GM19438 (cell line): ENCODE measurements at regions not wholly inside any gene's neighbourhood (a gene's known extent, or its start where the extent isn't known, plus 50 kb on each side); places are given as distances from the start of the nearest gene placed in this dataset.

Experiments
- ATAC-seq: cut with Tn5 transposase; IDR thresholded peaks from one replicate; pipeline ENCODE4 v1.9.1; 2021; ENCODE audit warnings: low read depth; ENCODE audit not compliant: unreplicated experiment

- no peak for ATAC-seq
Observed at GRCh38 chr5:35436400-35437057, 181.1 kb upstream of the SPEF2 start.

GRCh38 chr5:35430381-35431162 is 187.1 kb upstream of the SPEF2 start:
- ATAC-seq = no peak

GRCh38 chr5:35420200-35420599 is 189.9 kb upstream of the PRLR start:
- ATAC-seq = no peak

DNA sequence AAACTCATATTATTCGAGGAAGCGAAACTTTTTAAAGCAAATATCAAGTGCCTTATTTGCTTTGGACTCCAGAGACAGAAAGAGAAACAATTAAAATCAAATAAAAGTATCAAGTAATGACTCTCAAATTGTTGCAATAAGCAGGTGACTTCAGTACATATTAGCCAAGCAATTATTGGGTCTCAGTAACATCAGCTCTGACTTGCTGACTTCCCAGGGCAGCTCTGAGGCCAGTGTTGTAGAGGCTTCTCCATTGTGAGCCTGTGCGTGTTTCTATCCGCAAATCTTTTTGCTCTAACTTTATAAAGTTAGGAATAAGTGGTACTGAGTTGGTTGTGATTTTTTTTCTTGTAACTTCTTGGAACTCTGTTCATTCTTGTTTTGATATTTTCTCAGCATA is 186.8 kb upstream of the PRLR start:
- no peak for ATAC-seq

DNA sequence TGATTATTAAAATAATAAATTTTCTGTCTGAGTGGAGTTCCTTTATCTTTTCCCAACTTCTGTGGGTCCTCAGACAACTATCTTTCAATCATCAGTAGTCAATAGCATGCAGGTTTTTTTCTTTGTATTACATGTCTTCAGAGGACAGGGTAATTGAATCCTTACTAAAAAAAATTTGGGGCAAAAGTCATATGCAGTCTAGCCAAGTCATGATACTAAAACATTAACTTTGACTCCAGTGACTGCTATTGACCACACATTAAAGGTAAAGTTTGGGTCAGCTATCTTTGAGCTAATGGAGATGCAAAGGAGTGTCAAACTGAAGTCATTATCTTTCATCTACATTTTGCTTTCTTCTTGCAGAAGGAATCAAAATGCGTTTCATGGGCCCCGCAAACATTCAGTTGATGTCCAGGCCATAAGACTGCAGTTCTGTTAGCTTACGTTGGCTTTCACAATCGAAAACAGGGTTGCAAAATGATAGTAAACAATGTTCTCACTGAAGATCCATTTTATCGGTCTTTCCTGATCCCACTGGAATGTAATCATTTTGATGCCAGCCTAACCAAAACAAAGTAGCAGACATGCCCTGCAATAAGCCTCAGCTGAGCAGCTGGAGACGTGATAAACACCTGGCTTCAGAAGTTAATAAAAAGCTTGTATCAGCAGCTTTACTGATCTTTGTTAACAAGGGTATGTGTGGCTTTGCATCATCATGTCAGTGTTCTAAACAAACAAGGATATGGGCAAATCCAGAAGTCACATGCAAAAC is 186.1 kb upstream of the PRLR start:
- ATAC-seq = no peak

GRCh38 chr5:35415309-35415708 is 185.0 kb upstream of the PRLR start:
- ATAC-seq = no peak

- no peak for ATAC-seq
Observed at GRCh38 chr5:35409361-35409760, 179.1 kb upstream of the PRLR start.

DNA sequence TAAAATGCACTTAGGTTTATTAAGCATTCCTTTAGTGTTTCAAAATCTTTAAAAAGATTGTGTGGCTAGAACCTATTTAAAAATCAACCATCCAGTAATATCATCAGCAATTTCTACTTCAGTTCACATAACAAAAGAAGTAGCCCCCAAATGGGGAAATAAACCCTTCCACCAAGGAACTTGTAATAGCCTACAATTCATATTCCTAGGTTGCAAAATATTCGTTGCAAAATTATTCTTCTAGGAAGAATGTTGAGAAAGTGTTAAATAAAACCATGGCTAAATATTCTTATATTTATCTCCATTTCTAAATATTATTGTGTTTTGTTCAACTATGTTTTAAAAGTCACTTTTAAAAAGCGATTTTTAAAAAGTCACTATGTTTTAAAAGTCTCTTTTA is 177.9 kb upstream of the PRLR start:
- ATAC-seq = no peak

- ATAC-seq = no peak
Observed at GRCh38 chr5:35407697-35408096, 177.4 kb upstream of the PRLR start.

GRCh38 chr5:35405938-35406337 is 175.7 kb upstream of the PRLR start:
- no peak for ATAC-seq

GRCh38 chr5:35404701-35405100 is 174.4 kb upstream of the PRLR start:
- no peak for ATAC-seq

DNA sequence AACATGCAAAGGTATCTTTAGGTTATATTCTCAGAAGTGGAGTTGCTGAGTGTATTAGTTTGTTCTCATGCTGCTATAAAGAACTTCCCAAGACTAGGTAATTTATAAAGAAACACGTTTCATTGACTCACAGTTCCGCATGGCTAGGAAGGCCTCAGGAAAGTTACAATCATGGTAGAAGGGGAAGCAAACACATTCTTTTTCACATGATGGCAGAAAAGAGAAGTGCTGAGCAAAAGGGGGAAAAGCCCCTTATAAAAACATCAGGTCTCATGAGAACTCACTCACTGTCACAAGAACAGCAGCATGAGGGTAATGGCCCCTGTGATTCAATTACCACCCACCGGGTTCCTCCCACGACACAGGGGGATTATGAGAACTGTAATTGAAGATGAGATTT is 163.6 kb upstream of the PRLR start:
- no peak for ATAC-seq

- no peak for ATAC-seq
Observed at GRCh38 chr5:35384658-35385057, 154.4 kb upstream of the PRLR start.

- ATAC-seq = no peak
Observed at GRCh38 chr5:35383041-35383440, 152.8 kb upstream of the PRLR start.

DNA sequence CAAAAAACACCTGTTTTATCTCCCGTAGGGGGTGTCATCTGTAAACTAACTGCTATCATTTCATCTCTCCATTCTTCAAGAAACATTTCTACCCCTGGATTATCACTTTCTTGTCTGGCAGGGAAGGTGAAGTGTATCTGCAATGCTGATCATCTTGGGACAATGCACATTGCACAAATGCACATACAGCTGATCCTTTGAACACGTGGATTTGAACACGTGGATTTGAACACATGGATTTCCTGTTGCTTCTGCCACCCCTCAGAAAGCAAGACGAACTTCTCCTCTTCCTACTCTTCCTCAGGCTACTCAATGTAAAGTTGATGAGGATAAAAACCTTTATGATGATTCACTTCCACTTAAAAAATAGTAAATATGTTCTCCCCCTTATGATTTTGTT is 147.4 kb upstream of the PRLR start:
- ATAC-seq = no peak

- no peak for ATAC-seq
Observed at GRCh38 chr5:35374584-35374983, 144.3 kb upstream of the PRLR start.

DNA sequence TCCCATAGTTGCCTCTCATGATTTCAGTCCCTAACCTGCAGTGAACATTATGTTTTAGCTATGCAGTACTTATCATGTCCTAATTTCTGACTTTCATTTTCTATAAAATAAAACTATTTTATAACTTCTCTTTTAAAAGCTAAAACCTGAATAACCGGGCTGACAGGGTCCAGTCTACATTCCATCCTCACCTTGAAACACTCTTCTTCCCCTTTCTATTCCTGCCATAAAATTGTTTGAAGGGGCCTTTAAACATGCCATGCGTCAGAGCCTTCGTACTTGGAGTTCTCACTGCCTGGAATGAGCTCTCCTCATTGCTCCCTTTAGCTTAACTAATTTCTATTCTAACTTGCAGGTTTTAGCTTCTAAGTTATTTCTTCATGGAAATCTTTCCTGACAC is 143.0 kb upstream of the PRLR start:
- ATAC-seq = no peak

DNA sequence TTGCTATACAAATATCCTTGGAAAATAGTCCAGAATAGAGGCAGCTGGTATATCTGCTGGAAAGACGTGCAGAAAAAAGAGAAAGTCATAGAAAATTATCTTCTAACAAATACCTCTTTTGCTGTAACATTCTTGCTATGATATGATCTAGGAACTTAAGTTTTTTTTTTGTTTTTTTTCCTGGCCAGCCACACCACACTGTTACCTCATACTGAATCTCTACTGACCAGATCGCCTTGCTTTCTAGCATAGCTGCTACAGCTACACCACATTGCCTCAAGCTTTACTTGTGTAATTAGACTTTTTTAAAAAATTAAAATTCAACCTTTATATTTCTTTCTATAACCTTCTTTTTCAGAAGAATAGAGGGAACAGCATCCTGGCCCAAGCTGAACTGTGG is 142.2 kb upstream of the PRLR start:
- no peak for ATAC-seq

DNA sequence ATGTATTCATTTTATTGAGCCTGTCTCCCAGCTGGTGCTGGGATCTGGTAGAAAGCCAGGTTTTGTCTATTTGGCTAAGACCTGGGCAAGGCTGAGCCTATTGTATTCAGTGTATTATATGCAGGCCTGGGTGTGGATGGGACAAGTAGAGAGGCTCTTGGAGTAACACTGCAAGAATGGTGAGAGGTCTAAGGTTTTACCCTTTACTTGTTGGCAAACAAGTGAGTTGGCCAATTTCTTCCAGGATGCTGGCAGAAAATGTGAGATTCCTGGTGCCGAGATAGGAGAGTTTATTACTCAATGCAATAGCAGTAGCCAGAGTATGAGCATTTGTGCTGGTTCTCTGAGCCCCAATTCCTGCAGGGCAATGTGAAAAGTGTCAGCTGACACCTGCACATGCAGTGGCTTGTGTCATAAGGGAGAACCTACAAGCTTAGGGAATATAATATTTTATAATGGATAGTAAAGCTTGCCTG is 141.7 kb upstream of the PRLR start:
- no peak for ATAC-seq

DNA sequence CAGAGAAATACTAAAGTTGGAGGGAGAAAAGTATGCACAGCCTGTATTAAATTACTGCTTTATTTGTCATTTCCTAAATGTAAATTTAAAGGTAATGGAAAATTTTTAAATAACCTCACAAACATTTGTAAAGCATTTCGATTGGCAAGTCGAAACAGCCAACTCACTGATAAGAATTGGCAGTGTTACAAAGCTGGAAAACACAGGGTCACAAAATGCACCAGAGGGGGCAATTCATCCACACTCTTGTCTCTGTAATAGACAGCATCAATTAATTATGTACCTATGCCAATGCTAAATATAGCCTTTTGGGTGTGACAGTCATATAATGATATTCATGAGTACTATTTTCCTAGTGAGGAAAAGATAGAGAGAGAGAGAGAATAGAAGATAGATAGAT is 140.6 kb upstream of the PRLR start:
- ATAC-seq = no peak

- no peak for ATAC-seq
Observed at GRCh38 chr5:35369965-35370790, 139.9 kb upstream of the PRLR start.
